OCI-LY1 (cell line): ENCODE measurements at regions not wholly inside any gene's neighbourhood (a gene's known extent, or its start where the extent isn't known, plus 50 kb on each side); places are given as distances from the start of the nearest gene placed in this dataset.

Source experiments
- H2AFZ ChIP-seq: fragments of 200-600 bp; sonication (generic), shearing (Covaris generic); 2 replicates; pipeline ENCODE4 v1.6.0; 2014; ENCODE audit warnings: antibody characterized with exemption, mild to moderate bottlenecking, low read length
- H3F3A ChIP-seq: fragments of 200-600 bp; sonication (generic), shearing (Covaris generic); 2 replicates; pipeline ENCODE4 v1.6.0; 2014; ENCODE audit warnings: mild to moderate bottlenecking, antibody characterized with exemption, low read length, moderate library complexity; ENCODE audit not compliant: insufficient read depth
- H3K27ac ChIP-seq: fragments of 200-600 bp; sonication (generic); 2 replicates; pipeline ENCODE4 v1.5.1; 2014; ENCODE audit warnings: low read length, mixed run types, mild to moderate bottlenecking, low read depth; ENCODE audit not compliant: poor library complexity, severe bottlenecking
- H3K27me3 ChIP-seq: fragments of 200-600 bp; sonication (generic); 2 replicates; pipeline ENCODE4 v1.6.0; 2014; ENCODE audit warnings: antibody characterized with exemption, mild to moderate bottlenecking, low read length, moderate library complexity; ENCODE audit not compliant: insufficient read depth
- H3K36me3 ChIP-seq: fragments of 200-600 bp; sonication (generic); 2 replicates; pipeline ENCODE4 v1.6.1; 2014; ENCODE audit warnings: mild to moderate bottlenecking, antibody characterized with exemption, low read length, moderate library complexity, mixed read lengths; ENCODE audit not compliant: insufficient read depth
- H3K4me1 ChIP-seq: fragments of 200-600 bp; sonication (generic); 2 replicates; pipeline ENCODE4 v1.5.1; 2014; ENCODE audit warnings: mild to moderate bottlenecking, low read length, moderate library complexity; ENCODE audit not compliant: insufficient read depth, severe bottlenecking
- H3K4me2 ChIP-seq: fragments of 200-600 bp; sonication (generic), shearing (Covaris generic); 2 replicates; pipeline ENCODE4 v1.6.1; 2014; ENCODE audit warnings: low read length
- H3K4me3 ChIP-seq: fragments of 200-600 bp; sonication (generic); 2 replicates; pipeline ENCODE4 v1.5.1; 2014; ENCODE audit warnings: low read length, low read depth, mild to moderate bottlenecking, mixed read lengths; ENCODE audit not compliant: poor library complexity, severe bottlenecking
- H3K79me2 ChIP-seq: fragments of 200-600 bp; shearing (Covaris generic); 2 replicates; pipeline ENCODE4 v1.6.1; 2016; ENCODE audit warnings: mixed run types, low read length, mixed read lengths; ENCODE audit not compliant: insufficient read depth
- H3K9ac ChIP-seq: fragments of 200-600 bp; sonication (generic), shearing (Covaris generic); 2 replicates; pipeline ENCODE4 v1.6.1; 2014; ENCODE audit warnings: mild to moderate bottlenecking, low read length, mixed read lengths
- H3K9me2 ChIP-seq: fragments of 200-600 bp; sonication (generic), shearing (Covaris generic); 2 replicates; pipeline ENCODE4 v1.6.1; 2014; ENCODE audit warnings: low read depth, mild to moderate bottlenecking, low read length, mixed read lengths
- H3K9me3 ChIP-seq: fragments of 200-600 bp; shearing (Covaris generic); 2 replicates; pipeline ENCODE4 v1.6.1; 2014; ENCODE audit warnings: low read length, mixed read lengths
- H4K20me1 ChIP-seq: fragments of 200-600 bp; sonication (generic), shearing (Covaris generic); 2 replicates; pipeline ENCODE4 v1.6.0; 2016; ENCODE audit warnings: mild to moderate bottlenecking, low read length; ENCODE audit not compliant: insufficient read depth
- EZH2 ChIP-seq: fragments of 200-600 bp; sonication (generic), shearing (Covaris generic); IDR thresholded peaks from 2 replicates; pipeline ENCODE4 v1.8.0; 2017; ENCODE audit warnings: borderline replicate concordance, mixed run types, mild to moderate bottlenecking, antibody characterized with exemption, low read length, moderate library complexity, mixed read lengths
- TF ChIP-seq, protein P1 (sequence below): fragments of 200-600 bp; sonication (generic), shearing (Covaris generic); IDR thresholded peaks from 2 replicates; pipeline ENCODE4 v1.5.1; 2017; ENCODE audit warnings: mild to moderate bottlenecking, antibody characterized with exemption, low read length, moderate library complexity, mixed read lengths

DNA sequence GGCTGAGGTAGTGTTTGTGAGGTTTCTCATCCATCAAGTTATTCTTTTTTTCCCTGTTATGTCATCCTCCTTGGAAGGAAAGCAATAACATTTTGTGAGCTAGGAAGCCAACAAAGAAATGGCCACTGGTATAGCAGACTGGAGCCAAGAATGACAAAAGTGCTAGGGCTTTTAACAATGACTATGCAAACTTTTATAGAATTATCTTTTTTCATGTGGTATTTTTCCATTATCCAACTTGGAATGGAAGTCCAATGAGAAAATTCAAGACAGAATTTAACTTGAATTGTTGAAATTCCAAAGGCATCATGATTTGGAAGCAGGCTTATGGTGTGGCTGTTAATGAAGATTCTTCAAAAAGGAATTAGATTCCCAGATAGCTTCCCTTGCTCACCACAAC, 216.4 kb upstream of the PDGFD start:
- Histone ChIP-seq H3K27me3 (no peaks in the 10 kb centered on the region), H3K36me3 (no peaks in the 10 kb centered on the region), H3K79me2 (no peaks in the 10 kb centered on the region), H3K4me3 (no peak overlapping the region), H3K9ac (no peak overlapping the region), H3K9me2 (no peaks in the 10 kb centered on the region), H4K20me1 (no peaks in the 10 kb centered on the region), H3K9me3 (no peaks in the 10 kb centered on the region), H3K27ac (no peak overlapping the region), H3F3A (no peaks in the 10 kb centered on the region), H2AFZ (no peak overlapping the region), H3K4me2 (no peak overlapping the region), H3K4me1 (no peaks in the 10 kb centered on the region)
- TF ChIP-seq EZH2, result no peak
- TF ChIP-seq, protein P1, sequence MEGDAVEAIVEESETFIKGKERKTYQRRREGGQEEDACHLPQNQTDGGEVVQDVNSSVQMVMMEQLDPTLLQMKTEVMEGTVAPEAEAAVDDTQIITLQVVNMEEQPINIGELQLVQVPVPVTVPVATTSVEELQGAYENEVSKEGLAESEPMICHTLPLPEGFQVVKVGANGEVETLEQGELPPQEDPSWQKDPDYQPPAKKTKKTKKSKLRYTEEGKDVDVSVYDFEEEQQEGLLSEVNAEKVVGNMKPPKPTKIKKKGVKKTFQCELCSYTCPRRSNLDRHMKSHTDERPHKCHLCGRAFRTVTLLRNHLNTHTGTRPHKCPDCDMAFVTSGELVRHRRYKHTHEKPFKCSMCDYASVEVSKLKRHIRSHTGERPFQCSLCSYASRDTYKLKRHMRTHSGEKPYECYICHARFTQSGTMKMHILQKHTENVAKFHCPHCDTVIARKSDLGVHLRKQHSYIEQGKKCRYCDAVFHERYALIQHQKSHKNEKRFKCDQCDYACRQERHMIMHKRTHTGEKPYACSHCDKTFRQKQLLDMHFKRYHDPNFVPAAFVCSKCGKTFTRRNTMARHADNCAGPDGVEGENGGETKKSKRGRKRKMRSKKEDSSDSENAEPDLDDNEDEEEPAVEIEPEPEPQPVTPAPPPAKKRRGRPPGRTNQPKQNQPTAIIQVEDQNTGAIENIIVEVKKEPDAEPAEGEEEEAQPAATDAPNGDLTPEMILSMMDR, result no peak

GRCh38 chr11:104372111-104372510, 208.2 kb upstream of the PDGFD start:
- Histone ChIP-seq H3K4me1 (no peaks in the 10 kb centered on the region), H3K4me2 (no peak overlapping the region), H3K27me3 (no peaks in the 10 kb centered on the region), H3K9ac (no peak overlapping the region), H3K9me2 (no peaks in the 10 kb centered on the region), H3K9me3 (no peaks in the 10 kb centered on the region), H3K36me3 (no peaks in the 10 kb centered on the region), H4K20me1 (no peaks in the 10 kb centered on the region), H2AFZ (no peak overlapping the region), H3F3A (no peaks in the 10 kb centered on the region), H3K27ac (no peak overlapping the region), H3K4me3 (no peak overlapping the region), H3K79me2 (no peaks in the 10 kb centered on the region)
- TF ChIP-seq EZH2, result no peak
- TF ChIP-seq, protein P1, result no peak

- Histone ChIP-seq H3K27ac (no peak overlapping the region), H3K4me3 (no peak overlapping the region), H2AFZ (no peak overlapping the region), H3F3A (no peaks in the 10 kb centered on the region), H4K20me1 (no peaks in the 10 kb centered on the region), H3K27me3 (no peaks in the 10 kb centered on the region), H3K9me2 (no peaks in the 10 kb centered on the region), H3K4me2 (no peak overlapping the region), H3K9ac (no peak overlapping the region), H3K9me3 (no peaks in the 10 kb centered on the region), H3K4me1 (no peaks in the 10 kb centered on the region), H3K79me2 (no peaks in the 10 kb centered on the region), H3K36me3 (no peaks in the 10 kb centered on the region)
- TF ChIP-seq, protein P1, result no peak
- no peak for TF ChIP-seq EZH2
Observed at GRCh38 chr11:104370478-104370877, 206.5 kb upstream of the PDGFD start.
